Astrocyte (in vitro differentiated cells and primary cell): ENCODE measurements at regions not wholly inside any gene's neighbourhood (a gene's known extent, or its start where the extent isn't known, plus 50 kb on each side); places are given as distances from the start of the nearest gene placed in this dataset.

Experiments used
- CTCF ChIP-seq: IDR thresholded peaks from 2 replicates; pipeline ENCODE4 v1.5.1; 2011; ENCODE audit warnings: low read depth, mild to moderate bottlenecking, inconsistent platforms, low read length, moderate library complexity; ENCODE audit not compliant: insufficient read depth
- EZH2 ChIP-seq: IDR thresholded peaks from 2 replicates; pipeline ENCODE4 v1.6.1; 2012; ENCODE audit warnings: mild to moderate bottlenecking, low read length, inconsistent platforms; ENCODE audit not compliant: insufficient read depth

GRCh38 chr13:86409466-86410241 lies 610.4 kb upstream of the SLITRK6 start:
- no peak for TF ChIP-seq CTCF
- TF ChIP-seq EZH2: no peak
